MCF 10A (cell line): ENCODE measurements at regions not wholly inside any gene's neighbourhood (a gene's known extent, or its start where the extent isn't known, plus 50 kb on each side); places are given as distances from the start of the nearest gene placed in this dataset.
A peak's percentile ranks its signal among the peaks of the same experiment; 100 is the strongest.

Source experiments
- BruUV-seq: library from RNA; stranded (reverse); fragments of 400-500 nt; replicated peaks from 2 replicates; lab custom pipeline; 2021; lab: Mats Ljungman, UMichigan
- CTCF ChIA-PET: fragments of 300-600 bp; sonication (Branson Sonifier 250); formaldehyde crosslinking; extraction: SDS; loops from one replicate; lab custom pipeline; 2021; ENCODE audit warnings: antibody characterized with exemption, inconsistent platforms; lab: Yijun Ruan, JAX
- POLR2A ChIA-PET: fragments of 300-600, 350-650 bp; sonication (Branson Sonifier 250); formaldehyde crosslinking; extraction: SDS; loops from one replicate; lab custom pipeline; 2020; ENCODE audit warnings: antibody characterized with exemption, inconsistent platforms; lab: Yijun Ruan, JAX
- DNase-seq: peaks from one replicate; pipeline ENCODE4 v3.0.0-alpha.2; 2018; ENCODE audit not compliant: unreplicated experiment
- H3K27ac Mint-ChIP-seq: one replicate; pipeline ENCODE4 v1.8.0; 2022; ENCODE audit warnings: mild to moderate bottlenecking, low read depth, mixed read lengths; ENCODE audit not compliant: unreplicated experiment
- H3K27me3 Mint-ChIP-seq: one replicate; pipeline ENCODE4 v1.8.0; 2022; ENCODE audit warnings: mixed read lengths; ENCODE audit not compliant: insufficient read depth, unreplicated experiment
- H3K36me3 Mint-ChIP-seq: one replicate; pipeline ENCODE4 v1.8.0; 2022; ENCODE audit warnings: mild to moderate bottlenecking, moderate library complexity, mixed read lengths; ENCODE audit not compliant: insufficient read depth, unreplicated experiment
- H3K4me1 Mint-ChIP-seq: one replicate; pipeline ENCODE4 v1.8.0; 2022; ENCODE audit warnings: mixed read lengths; ENCODE audit not compliant: insufficient read depth, unreplicated experiment
- H3K4me3 Mint-ChIP-seq: one replicate; pipeline ENCODE4 v1.8.0; 2022; ENCODE audit warnings: mild to moderate bottlenecking, moderate library complexity, mixed read lengths; ENCODE audit not compliant: unreplicated experiment
- H3K9me3 Mint-ChIP-seq: one replicate; pipeline ENCODE4 v1.8.0; 2022; ENCODE audit warnings: mixed read lengths; ENCODE audit not compliant: unreplicated experiment
- CTCF ChIP-seq: fragments of 200-600 bp; IDR thresholded peaks from one replicate; pipeline ENCODE4 v1.8.0; 2022; ENCODE audit warnings: antibody characterized with exemption, mild to moderate bottlenecking; ENCODE audit not compliant: unreplicated experiment
- intact Hi-C: fragments of 100-400 bp; cut with micrococcal nuclease; formaldehyde crosslinking; loops from 2 replicates; pipeline ENCODE4 v1.14.1; 2022

GRCh38 chr1:36652011-36652410 is 169.3 kb upstream of the CSF3R start:
- H3K36me3 Mint-ChIP-seq, result no peaks in the 10 kb centered on the region
- H3K4me3 Mint-ChIP-seq, result no peak overlapping the region
- intact Hi-C loops, result no loop called here
- no peaks in the 10 kb centered on the region for H3K9me3 Mint-ChIP-seq
- ChIA-PET POLR2A (no interaction called here), CTCF (interaction anchor here (1.0 to 1.5 kb wide), 5 partner anchors 11 to 77 kb away, joined by 3 to 5 read pairs (median 4); no protein-coding TSS in a partner anchor)
- peaks cover 77% of the 10 kb centered on the region for H3K27me3 Mint-ChIP-seq
- H3K27ac Mint-ChIP-seq, result no peak overlapping the region
- H3K4me1 Mint-ChIP-seq, result peaks cover 4% of the 10 kb centered on the region
- BruUV-seq, result no TSS peak
- no peak for DNase-seq
- TF ChIP-seq CTCF, result no peak

GRCh38 chr1:36651176-36651910 is 168.6 kb upstream of the CSF3R start:
- no peak for DNase-seq
- Mint-ChIP-seq H3K4me1 (peaks cover 4% of the 10 kb centered on the region), H3K9me3 (no peaks in the 10 kb centered on the region), H3K36me3 (no peaks in the 10 kb centered on the region), H3K27ac (no peak overlapping the region), H3K4me3 (no peak overlapping the region), H3K27me3 (peaks cover 83% of the 10 kb centered on the region)
- ChIA-PET CTCF (interaction anchor here (0.7 to 1.5 kb wide), 11 partner anchors 12 to 76 kb away, joined by 3 to 5 read pairs (median 3); no protein-coding TSS in a partner anchor), POLR2A (no interaction called here)
- BruUV-seq, result no TSS peak
- TF ChIP-seq CTCF, result no peak
- intact Hi-C loops, result no loop called here

GRCh38 chr1:36650200-36651065 is 167.7 kb upstream of the CSF3R start:
- Mint-ChIP-seq H3K4me3 (no peak overlapping the region), H3K27me3 (peaks cover 85% of the 10 kb centered on the region), H3K36me3 (no peaks in the 10 kb centered on the region), H3K9me3 (no peaks in the 10 kb centered on the region), H3K27ac (no peak overlapping the region), H3K4me1 (peaks cover 4% of the 10 kb centered on the region)
- intact Hi-C loops, result no loop called here
- ChIA-PET CTCF (interaction anchor here (0.6 to 2.0 kb wide), 17 partner anchors 10 to 1121 kb away, joined by 3 to 10 read pairs (median 3); no protein-coding TSS in a partner anchor), POLR2A (no interaction called here)
- BruUV-seq, result no TSS peak
- DNase-seq, result peak; percentile 71
- TF ChIP-seq CTCF, result peak; percentile 84

- no peak overlapping the region for H3K27ac Mint-ChIP-seq
- no peak for TF ChIP-seq CTCF
- DNase-seq, result no peak
- peaks cover 62% of the 10 kb centered on the region for H3K27me3 Mint-ChIP-seq
- BruUV-seq, result no TSS peak
- POLR2A ChIA-PET, result no interaction called here
- no peaks in the 10 kb centered on the region for H3K4me1 Mint-ChIP-seq
- intact Hi-C loops, result no loop called here
- no peaks in the 10 kb centered on the region for H3K9me3 Mint-ChIP-seq
- no peaks in the 10 kb centered on the region for H3K36me3 Mint-ChIP-seq
- CTCF ChIA-PET, result no interaction called here
- H3K4me3 Mint-ChIP-seq, result no peak overlapping the region
Observed at GRCh38 chr1:36645867-36646266, 163.2 kb upstream of the CSF3R start.
